NCI-H2081 (cell line): ENCODE measurements at regions not wholly inside any gene's neighbourhood (a gene's known extent, or its start where the extent isn't known, plus 50 kb on each side); places are given as distances from the start of the nearest gene placed in this dataset.
"Not testable (repeated sequence)": the region's sequence is repeated elsewhere in the genome, so short reads cannot be mapped to it uniquely, and the experiment has no call there.

Experiments used
- DNase-seq, 2 experiments: peaks; one replicate each; lab custom pipeline; 2025; lab: John Stamatoyannopoulos, UW

DNA sequence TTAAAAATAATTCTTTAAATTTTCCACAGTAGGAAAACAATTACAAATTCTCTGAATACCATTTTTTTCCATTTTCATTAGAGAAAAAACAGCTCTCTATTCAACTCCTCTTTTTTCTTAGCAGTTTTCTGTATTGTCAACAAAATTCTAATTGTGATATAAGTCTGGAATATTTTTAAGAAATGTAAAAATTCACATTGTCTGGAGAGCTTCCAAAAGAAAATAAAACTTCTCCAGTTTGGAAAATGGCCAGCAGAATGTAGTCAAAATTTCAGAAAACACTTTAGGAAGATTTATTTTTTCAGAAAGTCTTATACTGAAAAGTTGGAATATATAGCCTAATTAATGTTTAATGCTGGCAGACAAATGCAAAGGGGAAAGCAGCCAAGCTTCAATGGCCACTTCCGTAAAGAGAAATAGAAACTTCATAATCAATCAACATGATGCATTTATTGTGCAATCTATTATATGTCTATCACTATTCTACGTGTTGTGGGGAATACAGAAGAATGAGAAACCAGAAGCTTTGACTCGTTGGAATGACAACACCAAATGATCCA is 733.2 kb upstream of the PKDCC start:
- no peak for DNase-seq

- DNase-seq, result no peak
Observed at GRCh38 chr2:41319437-41319836, 728.4 kb upstream of the PKDCC start.

GRCh38 chr2:41320491-41320890 is 727.3 kb upstream of the PKDCC start:
- no peak for DNase-seq

DNA sequence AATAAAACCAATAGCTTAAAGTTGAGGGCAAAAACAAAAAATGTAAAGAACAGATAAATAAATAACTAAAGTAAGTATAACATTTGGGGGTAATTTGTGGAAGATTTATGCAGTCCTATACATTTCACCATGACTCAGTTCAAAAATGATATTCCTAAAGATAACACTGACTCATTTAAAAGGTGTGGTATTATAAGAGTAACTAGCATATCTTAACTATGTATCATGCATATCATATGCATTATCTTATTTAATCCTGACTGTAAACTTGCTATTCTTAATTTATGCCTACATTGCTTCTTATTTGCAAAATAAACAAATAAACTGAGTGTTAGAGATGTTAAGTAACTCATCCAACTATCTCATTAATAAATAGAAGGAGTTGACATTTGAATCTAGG is 726.5 kb upstream of the PKDCC start:
- DNase-seq, result no peak

DNA sequence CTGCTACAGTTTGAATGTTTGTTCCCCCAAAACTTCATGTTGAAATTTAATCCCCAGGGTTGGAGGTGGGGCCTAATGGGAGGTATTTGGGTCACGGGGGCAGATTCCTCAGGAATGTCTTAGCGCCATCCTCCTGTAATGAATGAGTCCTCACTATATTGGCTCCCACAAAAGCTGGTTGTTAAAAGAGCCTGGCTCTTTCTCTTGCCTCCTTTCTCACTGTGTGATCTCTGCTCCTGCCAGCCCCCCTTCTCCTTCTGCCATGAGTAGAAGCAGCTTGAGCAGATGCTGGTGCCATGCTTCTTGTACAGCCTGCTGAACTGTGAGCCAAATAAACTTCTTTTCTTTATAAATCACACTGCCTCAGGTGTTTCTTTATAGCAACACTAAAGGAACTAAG is 721.0 kb upstream of the PKDCC start:
- DNase-seq, result no peak

- DNase-seq, result no peak
Observed at GRCh38 chr2:41329040-41329439, 718.8 kb upstream of the PKDCC start.

DNA sequence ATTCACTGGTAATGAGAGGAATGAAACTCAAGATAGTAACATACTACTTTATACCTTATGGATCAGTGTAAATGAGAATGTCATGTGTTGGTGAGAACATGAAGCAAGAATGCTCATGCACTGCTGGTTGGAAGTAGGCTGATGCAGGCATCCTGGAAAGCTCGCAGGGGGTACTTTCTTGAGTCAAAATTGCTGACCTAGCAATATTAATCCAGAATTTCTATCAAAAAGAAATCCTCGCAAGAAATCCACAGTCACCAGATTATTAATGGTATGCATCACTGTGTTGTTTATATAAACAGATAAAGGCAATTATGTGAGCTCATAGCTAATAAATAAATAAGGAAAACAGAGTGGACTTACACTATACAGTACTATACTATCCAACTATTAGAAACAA is 713.7 kb upstream of the PKDCC start:
- no peak for DNase-seq

DNA sequence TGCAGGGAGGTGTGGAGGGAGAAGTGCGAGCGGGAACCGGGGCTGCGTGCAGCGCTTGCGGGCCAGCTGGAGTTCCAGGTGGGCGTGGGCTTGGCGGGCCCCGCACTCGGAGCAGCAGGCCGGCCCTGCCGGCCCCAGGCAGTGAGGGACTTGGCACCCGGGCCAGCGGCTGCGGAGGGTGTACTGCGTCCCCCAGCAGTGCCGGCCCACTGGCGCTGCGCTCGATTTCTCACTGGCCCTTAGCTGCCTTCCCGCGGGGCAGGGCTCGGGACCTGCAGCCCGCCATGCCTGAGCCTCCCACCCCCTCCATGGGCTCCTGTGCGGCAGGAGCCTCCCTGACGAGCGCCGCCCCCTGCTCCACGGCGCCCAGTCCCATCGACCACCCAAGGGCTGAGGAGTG is 712.2 kb upstream of the PKDCC start:
- DNase-seq, result not testable (repeated sequence)

DNA sequence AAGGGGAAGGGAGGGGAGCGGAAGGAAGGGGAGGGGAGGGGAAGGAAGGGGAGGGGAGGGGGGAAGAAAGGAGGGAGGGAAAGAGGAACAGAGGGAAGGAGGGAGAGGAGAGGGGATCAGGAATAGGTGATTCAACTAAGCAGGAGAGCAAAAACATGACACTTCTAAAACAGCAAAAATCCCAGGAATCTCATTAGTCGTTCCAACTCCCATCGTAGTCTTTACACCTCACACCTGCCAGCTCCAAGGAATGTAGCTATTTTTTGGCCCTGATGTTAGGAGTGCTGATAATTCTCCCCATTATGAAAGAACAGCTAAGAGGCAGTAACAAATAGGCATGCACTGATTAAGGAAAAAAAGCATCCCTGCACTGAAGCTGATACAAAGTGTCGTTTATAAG is 709.9 kb upstream of the PKDCC start:
- no peak for DNase-seq

- DNase-seq, result no peak
Observed at GRCh38 chr2:41344529-41344928, 703.3 kb upstream of the PKDCC start.

GRCh38 chr2:41353060-41353459 is 694.8 kb upstream of the PKDCC start:
- no peak for DNase-seq

DNA sequence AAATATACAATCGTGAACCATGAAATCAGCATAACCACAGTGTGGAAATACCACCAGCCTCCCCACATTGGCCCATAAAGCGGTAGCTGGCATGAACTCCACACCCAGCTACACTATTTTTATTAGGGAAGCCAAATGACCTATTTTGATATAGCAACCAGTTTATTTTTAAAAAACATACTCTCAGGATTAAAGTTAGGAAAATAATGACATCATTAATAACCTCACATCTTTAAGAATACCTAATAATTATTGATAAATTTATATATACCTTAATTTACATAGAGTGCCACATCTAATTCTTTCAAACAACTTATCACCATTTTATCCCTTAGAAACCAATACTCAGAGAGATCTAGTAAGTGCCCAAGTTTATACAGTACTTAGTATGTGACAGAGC is 692.0 kb upstream of the PKDCC start:
- no peak for DNase-seq

- DNase-seq, result no peak
Observed at GRCh38 chr2:41364842-41365241, 683.0 kb upstream of the PKDCC start.

- no peak for DNase-seq
Observed at GRCh38 chr2:41375901-41376300, 671.9 kb upstream of the PKDCC start.

DNA sequence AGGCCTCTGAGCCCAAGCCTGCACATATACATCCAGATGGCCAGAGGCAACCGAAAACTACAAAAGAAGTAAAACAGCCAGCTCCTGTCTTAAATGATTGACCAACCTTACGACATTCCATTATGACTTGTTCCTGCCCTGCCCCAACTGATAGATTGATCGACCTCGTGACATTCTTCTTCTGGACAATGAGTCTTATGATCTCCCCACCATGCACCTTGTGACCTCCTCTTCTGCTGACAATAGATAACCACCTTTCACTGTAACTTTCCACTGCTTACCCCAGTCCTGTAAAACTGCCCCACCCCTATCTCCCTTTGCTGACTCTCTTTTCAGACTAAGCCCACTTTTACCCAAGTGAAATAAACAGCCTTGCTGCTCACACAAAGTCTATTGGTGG is 670.0 kb upstream of the PKDCC start:
- DNase-seq, result no peak

DNA sequence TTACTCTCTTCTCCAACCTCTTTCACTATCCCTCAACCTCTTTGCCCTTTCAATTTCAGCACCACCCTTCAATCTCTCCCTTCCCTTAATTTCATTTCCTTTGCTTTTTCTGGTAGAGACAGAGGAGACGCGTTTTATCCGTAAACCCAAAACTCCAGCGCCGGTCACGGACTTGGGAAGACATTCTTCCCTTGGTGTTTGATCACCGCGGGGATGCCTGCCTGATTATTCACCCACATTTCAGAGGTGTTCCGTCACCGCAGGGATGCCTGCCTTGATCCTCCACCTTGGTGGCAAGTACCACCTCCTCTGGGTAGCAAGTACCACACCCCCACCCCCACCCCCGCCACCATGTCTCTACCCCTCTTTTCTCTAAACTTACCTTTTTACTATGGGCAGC is 669.4 kb upstream of the PKDCC start:
- DNase-seq, result no peak

DNA sequence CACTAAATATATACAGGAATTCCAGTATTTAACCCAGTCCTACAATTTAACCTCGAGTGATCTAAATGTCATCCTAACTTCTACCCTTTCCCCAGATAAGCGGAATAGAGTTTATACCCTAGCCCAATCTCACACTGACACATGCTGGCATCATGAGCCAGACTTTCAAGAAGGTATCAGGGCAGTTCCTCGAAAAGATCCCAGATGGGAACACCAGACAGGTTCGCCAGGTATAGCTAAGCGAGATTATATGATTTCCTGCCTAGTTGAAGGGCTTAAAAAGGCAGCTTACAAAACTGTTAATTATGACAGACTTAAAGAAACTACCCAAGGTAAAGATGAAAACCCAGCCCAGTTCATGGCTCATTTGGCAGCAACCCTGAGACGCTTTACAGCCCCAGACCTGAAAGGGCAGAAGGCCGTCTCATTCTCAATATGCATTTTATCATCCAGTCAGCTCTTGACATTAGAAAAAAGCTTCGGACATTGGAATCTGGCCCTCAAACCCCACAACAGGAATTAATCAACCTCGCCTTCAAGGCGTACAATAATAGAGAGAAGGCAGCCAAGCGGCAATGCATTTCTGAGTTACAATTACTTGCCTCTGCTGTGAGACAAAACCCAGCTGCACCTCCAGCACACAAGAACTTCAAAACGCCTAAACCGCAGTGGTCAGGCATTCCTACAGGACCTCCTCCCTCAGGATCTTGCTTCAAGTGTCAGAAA is 668.2 kb upstream of the PKDCC start:
- DNase-seq, result no peak

GRCh38 chr2:41381701-41382100 is 666.1 kb upstream of the PKDCC start:
- no peak for DNase-seq

DNA sequence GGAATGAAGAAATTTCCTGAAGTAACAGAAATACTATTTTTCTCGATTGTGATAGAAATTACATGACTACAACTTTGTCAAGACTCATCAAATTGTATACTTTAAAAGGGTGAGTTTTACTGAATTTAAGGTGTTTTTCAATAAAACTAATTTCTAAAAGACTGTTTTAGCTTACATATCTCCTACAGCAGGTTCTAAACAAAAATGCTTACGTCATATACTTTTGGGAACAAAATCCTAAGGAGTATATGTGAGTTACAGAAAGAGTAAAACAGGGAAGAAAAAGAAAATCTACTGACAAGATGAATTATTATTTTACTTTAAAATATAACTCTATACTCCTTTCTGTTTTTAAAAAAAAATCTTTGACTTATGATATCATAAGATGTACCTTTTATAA is 660.3 kb upstream of the PKDCC start:
- DNase-seq, result no peak

DNA sequence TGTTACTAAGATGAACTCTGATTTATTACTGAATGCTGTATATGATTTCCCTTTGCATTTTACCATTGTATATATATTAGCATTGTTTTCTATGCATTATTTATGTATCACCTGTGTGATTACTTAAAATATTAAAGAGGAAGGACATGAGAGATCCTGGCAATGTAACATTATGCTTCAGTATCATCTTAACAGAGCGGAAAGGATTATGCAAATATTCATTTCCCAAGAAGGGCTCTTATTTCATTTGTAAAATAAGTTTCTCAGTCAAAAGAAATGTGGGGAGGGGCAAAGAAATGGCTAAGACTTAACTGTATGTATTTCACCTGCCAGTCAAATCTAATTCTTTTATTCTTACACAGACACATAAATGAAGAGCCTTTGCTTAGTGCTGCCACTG is 654.2 kb upstream of the PKDCC start:
- no peak for DNase-seq

GRCh38 chr2:41394541-41394940 is 653.3 kb upstream of the PKDCC start:
- DNase-seq, result no peak

GRCh38 chr2:41395692-41396091 is 652.1 kb upstream of the PKDCC start:
- DNase-seq, result no peak

DNA sequence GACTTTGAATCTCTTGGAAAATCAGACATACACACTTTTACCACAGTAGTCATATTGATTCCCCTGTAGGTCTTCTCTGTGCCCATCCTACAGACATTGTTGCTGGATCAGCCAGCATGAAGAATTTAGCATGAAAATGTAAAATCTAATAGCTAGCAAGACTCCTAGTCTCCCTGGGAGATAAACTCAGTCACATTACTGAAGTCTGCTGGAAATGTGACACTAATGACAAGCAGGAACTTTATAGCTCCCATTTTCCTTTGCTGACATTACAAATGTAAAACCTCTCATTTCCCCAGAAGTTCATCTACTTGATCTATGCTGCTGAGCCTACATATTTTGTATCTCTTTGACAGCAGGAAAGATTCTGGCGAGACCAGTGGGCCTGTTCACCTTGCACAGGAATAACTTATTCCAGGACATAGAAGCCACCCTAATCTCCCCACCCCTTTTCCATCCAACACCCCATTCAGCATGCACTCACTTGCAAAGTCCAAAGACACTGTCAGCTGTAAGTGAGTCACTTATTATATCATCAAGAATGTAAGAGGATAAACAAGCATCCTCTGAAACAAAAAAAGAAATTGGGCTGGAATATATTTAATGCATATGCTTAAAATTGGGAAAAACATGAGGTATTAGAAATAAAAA is 648.3 kb upstream of the PKDCC start:
- no peak for DNase-seq
